GM18517 (cell line): ENCODE measurements at regions not wholly inside any gene's neighbourhood (a gene's known extent, or its start where the extent isn't known, plus 50 kb on each side); places are given as distances from the start of the nearest gene placed in this dataset.

Source experiments
- ATAC-seq: cut with Tn5 transposase; IDR thresholded peaks from one replicate; pipeline ENCODE4 v1.9.1; 2021; ENCODE audit warnings: mild to moderate bottlenecking, moderate library complexity; ENCODE audit not compliant: unreplicated experiment

- no peak for ATAC-seq
These were observed 60.0 kb downstream of the NRN1 start for GRCh38 chr6:5946701-5947100.

DNA sequence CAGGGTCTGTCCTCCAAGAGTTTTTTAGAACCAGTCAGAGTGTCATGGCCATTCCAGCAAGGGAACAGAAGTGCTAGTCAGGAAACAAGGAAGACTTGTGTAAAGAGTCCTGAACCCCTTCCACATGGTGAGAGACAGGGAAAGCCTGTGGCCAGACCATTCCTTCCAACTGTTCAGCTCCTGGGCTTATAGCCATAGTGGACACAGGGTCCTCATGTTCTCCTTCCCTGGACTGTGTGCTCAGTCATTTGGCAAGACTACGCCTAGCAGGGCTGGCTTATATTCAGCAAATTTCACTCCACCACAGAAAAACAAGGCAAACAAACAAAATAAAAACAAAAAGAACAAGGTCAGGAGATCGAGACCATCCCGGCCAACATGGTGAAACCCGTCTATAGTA is 60.5 kb downstream of the NRN1 start:
- no peak for ATAC-seq

DNA sequence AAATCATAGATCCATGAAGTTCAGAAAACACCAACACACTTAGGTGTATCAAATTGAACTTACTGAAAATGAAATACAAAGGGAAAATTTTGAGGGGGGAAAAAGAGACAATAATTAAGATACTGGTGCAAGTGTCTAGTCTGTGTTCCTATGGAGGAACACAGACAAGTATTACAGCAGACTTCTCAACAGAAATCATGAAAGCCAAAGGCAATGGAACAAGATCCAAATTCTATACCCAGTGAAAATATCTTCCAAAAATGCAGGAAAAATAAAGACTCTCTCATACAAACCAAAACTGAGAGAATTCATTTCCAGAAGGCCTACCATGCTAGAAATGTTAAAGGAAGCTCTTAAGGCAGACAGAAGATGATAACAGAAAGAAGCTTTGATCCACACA is 63.1 kb downstream of the NRN1 start:
- no peak for ATAC-seq

- ATAC-seq = no peak
These were observed 64.1 kb downstream of the NRN1 start for GRCh38 chr6:5942591-5942990.

- ATAC-seq = no peak
These were observed 65.5 kb downstream of the NRN1 start for GRCh38 chr6:5941188-5941587.

DNA sequence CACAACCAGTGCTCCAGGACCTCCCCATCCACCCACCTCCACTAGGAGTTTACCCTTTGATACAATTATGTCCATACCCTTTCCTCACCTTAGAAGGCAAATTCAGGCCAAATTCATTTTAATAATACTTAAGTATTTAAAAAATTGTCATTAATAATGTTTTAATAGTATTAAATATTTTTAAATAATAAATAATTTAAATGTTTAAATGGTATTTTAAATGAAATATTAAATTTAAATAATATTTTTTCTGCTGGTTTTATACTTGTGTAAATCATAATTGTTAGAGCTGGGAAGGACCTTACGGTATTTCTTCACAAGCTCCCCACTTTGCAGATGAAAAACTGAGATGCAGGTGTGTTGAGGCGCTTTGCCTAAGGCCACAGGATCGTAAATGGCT is 67.8 kb downstream of the NRN1 start:
- ATAC-seq = no peak

DNA sequence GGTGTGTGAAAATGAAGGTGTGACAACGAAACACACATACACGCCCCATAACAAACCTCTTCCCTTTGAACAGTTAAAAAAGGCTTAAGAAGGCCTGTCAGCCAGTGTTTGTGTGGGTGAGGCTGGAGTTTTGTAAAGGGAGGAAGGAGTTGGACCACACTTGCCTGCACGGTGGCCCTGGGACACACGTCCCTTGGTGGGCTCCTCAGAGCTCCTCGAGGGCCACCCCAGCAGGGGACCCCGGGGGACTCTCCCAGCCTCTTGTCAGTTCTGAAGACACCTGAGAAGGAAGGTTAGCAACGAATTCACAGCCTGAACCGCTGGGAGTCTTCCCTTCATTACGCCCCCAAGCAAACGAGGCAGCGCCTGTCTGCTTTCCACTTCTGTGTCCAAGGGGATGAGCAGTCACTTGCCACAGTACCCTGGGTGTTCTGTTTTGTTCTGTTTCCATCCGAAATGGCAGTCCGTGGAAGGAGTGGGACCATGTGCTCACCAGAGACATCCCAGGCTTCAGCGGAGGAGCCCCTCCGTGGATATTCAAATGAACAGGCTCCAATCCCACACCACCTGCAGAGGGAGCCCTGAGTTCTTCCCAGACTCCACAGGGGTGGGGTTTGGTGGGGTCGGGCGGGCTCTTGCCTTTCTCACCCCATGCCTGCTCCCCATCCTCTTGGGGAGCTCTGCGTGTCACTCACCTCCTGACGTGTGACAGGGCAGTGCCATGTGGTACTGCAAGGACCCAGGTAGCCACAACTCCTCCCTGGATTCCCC is 68.6 kb downstream of the NRN1 start:
- ATAC-seq = no peak

DNA sequence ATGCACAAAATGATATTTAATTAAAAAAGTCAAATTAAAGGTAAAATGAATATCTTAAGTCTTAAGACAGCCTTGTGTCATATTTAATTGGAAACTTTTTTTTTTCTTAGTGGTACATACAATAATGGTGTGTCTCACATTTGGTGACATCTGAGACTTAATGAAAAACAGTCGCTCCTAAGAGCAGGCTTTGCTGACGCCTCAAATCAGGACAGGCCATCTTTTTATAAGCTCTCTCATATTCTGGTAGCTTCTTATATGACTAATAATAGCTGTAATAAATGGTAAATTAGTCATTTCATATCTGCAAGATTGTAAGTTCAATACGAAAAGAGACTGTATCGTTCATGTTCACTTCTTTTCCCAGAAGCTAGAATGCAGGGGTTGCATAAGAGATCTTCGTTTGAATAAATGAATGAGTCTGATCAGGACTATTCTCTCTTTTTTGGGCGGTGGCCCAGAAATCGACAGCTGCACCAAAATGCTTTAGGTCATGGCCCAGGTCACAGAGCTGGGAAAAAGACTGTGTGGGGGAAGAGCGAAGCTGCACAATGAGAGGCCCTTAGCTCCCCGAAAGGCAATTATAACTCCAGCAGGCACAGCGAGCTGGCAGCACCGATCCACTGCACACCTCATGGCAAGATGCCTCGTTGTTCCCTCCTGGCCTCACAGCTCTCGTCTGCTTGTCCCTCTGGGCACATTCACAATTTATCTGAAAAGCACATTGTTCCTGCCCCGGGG is 69.4 kb downstream of the NRN1 start:
- ATAC-seq = no peak

- ATAC-seq = no peak
These were observed 70.1 kb downstream of the NRN1 start for GRCh38 chr6:5936631-5937030.

GRCh38 chr6:5936140-5936539 is 70.6 kb downstream of the NRN1 start:
- no peak for ATAC-seq

DNA sequence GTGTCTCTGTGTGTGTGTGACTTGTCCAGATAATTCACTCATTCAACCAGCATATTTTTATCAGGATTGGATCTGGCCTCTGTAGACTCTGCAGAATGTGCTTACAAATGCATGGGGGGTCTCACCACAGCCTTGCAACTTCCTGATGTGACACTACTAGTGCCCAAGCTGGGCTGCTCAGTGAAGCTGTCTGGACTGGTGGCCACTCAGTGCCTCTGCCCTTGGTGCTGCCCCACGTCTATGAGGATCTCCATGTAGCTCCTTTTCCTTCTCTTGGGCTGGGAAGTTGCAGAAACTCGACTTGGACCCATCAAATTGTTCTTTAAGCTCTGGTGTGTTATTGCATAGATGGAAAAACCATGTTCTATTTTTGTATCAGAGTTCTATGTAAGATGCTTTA is 75.8 kb downstream of the NRN1 start:
- ATAC-seq = no peak

DNA sequence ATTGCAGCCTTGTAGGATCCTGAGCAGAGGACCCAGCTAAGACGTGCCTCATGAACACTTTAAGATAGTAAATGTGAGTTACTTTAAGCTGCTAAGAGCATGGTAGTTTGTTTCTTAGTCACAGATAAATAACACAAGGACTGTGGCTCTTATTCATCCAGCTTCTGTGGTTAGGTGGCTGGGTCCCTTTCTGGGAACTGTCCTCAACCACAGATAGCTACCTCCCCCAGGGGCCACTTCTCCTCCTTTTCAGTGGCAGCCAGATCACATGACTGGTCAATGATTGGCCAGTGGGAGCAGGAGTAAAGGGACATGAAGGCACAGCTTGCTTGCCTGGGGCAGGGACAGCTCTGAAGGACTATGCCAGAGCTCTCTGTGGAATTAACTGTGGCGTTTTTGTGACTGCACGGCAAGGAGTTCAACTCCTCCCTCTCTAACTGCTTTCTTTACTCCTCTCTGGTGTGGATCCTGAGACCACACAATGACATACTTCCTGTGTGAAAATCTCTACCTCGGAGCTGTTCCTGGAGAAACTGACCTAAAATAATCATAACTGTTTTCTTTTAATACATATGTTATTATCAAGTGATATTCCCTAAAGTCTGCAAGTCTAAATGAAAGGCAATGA is 76.5 kb downstream of the NRN1 start:
- no peak for ATAC-seq

GRCh38 chr6:5923840-5924239 is 82.9 kb downstream of the NRN1 start:
- ATAC-seq = no peak

- no peak for ATAC-seq
These were observed 84.5 kb downstream of the NRN1 start for GRCh38 chr6:5922230-5922629.

- ATAC-seq = no peak
These were observed 97.0 kb downstream of the NRN1 start for GRCh38 chr6:5909721-5910120.

DNA sequence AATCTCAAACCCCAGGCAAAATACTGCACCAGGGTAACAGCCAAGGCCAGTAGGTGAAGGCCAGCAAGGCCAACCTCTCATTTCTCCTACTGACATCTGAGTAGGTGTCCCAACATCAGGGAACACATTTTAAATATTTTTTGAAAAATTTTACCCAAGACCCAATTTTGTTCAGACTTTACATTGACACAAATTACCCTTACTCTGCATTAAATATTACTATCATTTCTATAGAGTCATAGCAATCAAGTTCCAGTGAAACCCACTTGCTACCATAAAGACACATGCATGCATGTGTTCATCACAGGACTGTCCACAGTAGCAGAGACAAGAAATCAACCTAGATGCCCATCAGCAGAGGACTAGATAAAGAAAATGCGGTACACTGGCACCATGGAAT is 99.9 kb downstream of the NRN1 start:
- ATAC-seq = no peak

DNA sequence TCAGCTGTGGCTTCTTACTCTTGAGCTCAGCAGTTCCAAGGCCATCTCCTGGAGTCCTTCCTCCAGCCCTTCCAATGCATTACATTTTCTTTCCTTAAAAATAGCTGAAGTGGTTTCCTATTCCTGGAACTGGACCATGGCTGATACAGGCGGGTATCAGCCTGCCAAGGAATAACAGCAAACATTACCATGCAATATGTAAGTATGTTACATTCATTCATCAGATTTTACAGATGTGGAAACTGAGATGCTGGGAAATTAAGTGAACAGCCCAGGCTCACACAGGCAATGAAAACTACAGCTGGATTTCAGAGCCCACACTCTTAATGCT is 100.4 kb downstream of the NRN1 start:
- no peak for ATAC-seq

DNA sequence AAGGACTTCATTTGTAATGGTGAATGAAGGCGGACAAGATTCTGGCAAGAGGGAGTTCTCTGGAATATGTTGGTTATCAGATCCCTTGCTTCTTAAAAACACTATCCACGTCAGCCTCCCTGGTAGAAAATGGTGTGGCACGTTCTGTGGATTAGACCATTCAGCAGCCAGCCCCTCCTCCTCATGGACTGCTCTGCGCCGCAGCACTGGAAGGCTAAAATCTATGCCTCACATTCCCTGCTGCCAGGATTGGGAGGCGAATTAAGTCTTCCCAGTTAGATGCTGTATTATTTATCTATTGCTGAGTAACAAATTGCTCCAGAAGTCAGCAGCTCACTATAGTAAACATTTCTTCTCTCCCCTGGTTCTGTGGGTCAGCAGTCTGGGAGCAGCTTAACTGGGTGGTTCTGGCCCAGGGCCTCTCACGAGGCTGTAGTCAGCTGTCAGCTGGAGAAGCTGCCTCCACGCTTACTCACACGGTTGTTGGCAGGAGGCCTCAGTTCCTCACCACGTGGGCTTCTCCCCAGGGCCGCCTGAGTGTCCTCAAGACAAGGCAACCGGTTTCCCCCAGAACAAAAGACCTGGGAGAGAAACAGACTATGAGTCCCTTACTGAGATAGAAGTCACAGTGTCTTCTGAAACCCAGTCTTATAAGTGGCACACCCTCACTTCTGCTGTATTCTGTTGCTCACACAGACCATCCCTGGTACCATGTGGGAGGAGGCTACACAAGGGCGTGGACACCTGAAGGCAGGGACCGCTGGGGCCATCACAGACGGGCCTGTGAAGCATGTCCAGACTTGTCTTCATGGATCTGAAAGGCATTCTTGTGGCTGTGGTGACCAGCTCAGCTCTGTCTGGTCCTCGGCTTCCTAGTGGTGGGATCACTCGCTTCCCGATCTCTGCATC is 101.0 kb downstream of the NRN1 start:
- no peak for ATAC-seq

GRCh38 chr6:5904532-5904931 is 102.2 kb downstream of the NRN1 start:
- no peak for ATAC-seq

DNA sequence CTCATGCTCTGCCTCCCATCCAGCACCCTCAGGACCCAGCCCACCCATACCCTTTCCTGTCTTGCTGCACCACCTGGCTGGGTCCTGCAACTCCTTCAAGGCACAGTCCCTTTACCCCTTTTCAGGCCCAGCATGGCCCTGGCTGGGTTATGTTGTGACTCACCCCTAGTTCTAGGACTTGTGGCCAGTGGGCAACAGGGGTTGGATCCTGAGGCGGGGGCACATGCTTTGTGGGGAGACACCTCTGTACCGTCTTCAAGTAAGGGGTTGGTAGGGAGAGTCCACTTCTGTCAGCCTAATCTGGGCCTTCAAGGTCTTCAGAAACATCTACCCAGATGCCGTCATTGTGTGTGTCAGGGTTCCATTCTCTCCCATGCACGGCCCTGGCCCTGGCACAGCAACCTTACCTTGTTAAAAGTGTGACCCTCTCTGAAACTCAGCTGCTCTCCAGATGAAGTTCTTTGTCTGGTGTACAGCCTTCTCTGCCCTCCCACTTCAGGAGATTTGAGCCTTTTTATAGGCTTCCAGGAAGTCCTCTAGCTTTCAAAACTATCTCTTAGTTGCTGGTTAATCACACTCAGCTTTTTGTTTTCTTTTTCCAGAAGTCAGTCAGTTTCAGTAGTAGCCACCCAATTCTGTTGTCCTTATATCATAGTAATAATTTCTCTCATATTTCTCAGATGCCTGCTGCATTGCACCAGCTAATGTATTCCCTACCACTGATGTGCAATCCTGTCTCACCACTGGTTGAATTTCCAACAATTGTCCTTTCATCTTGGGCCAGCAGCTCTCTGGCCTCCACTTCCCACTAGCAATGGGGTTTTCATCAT is 107.3 kb downstream of the NRN1 start:
- no peak for ATAC-seq
